ENCODE measurements at regions not wholly inside any gene's neighbourhood (a gene's known extent, or its start where the extent isn't known, plus 50 kb on each side); places are given as distances from the start of the nearest gene placed in this dataset.

- TF ChIP-seq CTCF (IDR thresholded peaks at IDR 0.05): no peak
- TF ChIP-seq ZFX (IDR thresholded peaks at IDR 0.05; ENCODE audit: borderline replicate concordance): no peak
These were observed 109.0 kb downstream of the LRIG3 start for GRCh38 chr12:58811346-58811745.
